ENCODE measurements at regions not wholly inside any gene's neighbourhood (a gene's known extent, or its start where the extent isn't known, plus 50 kb on each side); places are given as distances from the start of the nearest gene placed in this dataset.
"Not testable (repeated sequence)": the region's sequence is repeated elsewhere in the genome, so short reads cannot be mapped to it uniquely, and the experiment has no call there.

DNA sequence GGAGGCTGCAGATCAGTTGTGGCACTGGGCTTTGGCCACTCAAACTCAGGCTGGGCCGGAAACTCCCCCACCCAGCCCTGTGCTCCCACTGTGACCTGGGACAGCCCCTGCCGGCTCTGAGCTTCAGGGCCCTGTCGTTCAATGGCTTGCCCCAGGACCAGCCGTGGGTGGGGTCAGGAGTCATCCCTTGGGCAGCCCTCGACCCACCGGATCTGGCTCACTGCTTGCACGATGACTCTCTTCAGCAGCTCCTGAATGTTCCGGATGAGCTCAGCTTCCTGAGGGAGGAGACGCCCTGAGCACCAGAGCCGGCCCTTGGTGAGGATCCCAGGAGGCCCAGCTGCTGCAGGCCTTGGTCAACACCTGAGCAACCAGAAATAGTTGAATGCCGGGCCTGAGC, 1544.2 kb upstream of the USP9Y start:
- not testable (repeated sequence) for DNase-seq (ENCODE audit: low spot score)

DNA sequence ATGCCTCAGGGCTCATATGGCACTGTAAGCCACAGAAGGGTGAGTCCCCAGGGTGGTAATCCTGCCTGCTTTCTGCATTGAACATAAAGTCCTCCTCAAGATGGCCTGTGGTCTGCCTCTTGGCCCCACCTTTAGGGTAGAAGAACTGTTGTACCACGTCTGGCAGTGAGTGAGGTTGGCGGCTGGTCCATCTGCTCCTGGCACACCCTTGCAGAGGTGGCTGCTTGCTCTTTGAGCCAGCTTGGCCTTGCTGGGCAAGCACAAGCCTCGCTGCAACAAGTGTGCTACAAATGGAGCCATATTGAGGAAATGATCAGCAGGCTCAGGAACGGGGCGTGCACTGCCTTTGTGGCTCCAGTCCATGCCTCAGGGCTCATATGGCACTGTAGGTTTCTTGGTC, 1524.0 kb upstream of the USP9Y start:
- not testable (repeated sequence) for DNase-seq (ENCODE audit: low spot score)

DNA sequence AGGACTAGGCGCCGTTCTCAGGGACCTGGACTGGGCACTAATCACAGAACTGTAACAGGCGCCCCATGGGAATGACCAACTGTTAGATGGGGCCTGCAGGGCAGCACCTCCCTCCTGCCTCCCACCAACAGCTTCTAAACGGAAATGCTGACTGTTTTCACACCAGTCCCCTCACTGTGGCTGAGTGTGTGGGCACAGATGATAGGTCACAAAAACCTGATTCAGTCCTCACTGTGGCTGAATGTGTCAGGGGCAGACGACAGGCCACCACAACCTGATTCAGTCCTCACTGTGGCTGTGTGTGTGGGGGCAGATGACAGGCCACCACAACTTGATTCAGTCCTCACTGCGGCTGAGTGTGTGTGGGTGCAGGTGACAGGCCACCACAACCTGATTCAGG, 1499.9 kb upstream of the USP9Y start:
- DNase-seq (ENCODE audit: low spot score) = not testable (repeated sequence)

DNA sequence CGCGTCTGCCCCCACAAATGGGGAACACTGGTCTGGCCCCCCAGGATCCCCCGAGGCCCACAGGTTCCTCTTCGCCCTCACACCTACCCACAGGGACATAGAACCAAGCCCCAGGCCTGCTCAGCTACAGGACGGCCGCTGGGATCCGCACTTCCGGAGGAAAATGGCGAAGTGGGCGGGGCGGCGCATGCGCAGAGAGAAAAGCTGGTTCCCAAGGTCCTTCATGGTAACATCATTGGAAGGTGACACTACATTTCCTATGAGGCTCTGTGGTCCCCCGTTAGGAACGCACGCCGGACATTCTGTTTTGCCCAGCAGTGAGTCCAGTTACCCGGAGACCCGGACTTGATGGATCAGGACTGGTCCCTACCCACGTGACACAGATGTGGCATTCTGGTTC, 1486.2 kb upstream of the USP9Y start:
- not testable (repeated sequence) for DNase-seq (ENCODE audit: low spot score)

Data from AG20443 (cell line).